Inflammatory macrophage treated with lipopolysaccharide for 1 hour (primary cell): ENCODE measurements at regions not wholly inside any gene's neighbourhood (a gene's known extent, or its start where the extent isn't known, plus 50 kb on each side); places are given as distances from the start of the nearest gene placed in this dataset.
"Not testable (repeated sequence)": the region's sequence is repeated elsewhere in the genome, so short reads cannot be mapped to it uniquely, and the experiment has no call there.

Experiments used
- DNase-seq, 2 donors: peaks; one replicate each; pipeline ENCODE4 v3.0.0-alpha.2; 2020 to 2022

- DNase-seq, result no peak
Measured at GRCh38 chr4:181830404-181831035, 412.7 kb upstream of the TENM3 start.

GRCh38 chr4:181834071-181834470 lies 409.1 kb upstream of the TENM3 start:
- DNase-seq, result no peak

- no peak for DNase-seq
Measured at GRCh38 chr4:181835348-181835747, 407.9 kb upstream of the TENM3 start.

GRCh38 chr4:181838253-181838652 lies 404.9 kb upstream of the TENM3 start:
- DNase-seq, result no peak

- not testable (repeated sequence) for DNase-seq
Measured at GRCh38 chr4:181843797-181844196, 399.4 kb upstream of the TENM3 start.

GRCh38 chr4:181845617-181846016 lies 397.6 kb upstream of the TENM3 start:
- DNase-seq, result no peak

GRCh38 chr4:181846934-181847333 lies 396.3 kb upstream of the TENM3 start:
- no peak for DNase-seq

GRCh38 chr4:181848357-181848756 lies 394.8 kb upstream of the TENM3 start:
- no peak for DNase-seq

GRCh38 chr4:181849472-181849871 lies 393.7 kb upstream of the TENM3 start:
- DNase-seq, result no peak

GRCh38 chr4:181853881-181854511 lies 389.2 kb upstream of the TENM3 start:
- DNase-seq, result no peak

- no peak for DNase-seq
Measured at GRCh38 chr4:181855307-181855706, 387.9 kb upstream of the TENM3 start.

GRCh38 chr4:181857471-181857870 lies 385.7 kb upstream of the TENM3 start:
- DNase-seq, result not testable (repeated sequence)

GRCh38 chr4:181858741-181859140 lies 384.5 kb upstream of the TENM3 start:
- no peak for DNase-seq

GRCh38 chr4:181859439-181859838 lies 383.8 kb upstream of the TENM3 start:
- no peak for DNase-seq

- DNase-seq, result no peak
Measured at GRCh38 chr4:181860157-181860556, 383.0 kb upstream of the TENM3 start.

GRCh38 chr4:181860668-181861067 lies 382.5 kb upstream of the TENM3 start:
- no peak for DNase-seq

GRCh38 chr4:181863856-181864255 lies 379.3 kb upstream of the TENM3 start:
- no peak for DNase-seq

GRCh38 chr4:181870326-181870725 lies 372.9 kb upstream of the TENM3 start:
- DNase-seq, result no peak

GRCh38 chr4:181874602-181875001 lies 368.6 kb upstream of the TENM3 start:
- DNase-seq, result no peak

- no peak for DNase-seq
Measured at GRCh38 chr4:181877329-181877848, 365.8 kb upstream of the TENM3 start.

GRCh38 chr4:181890031-181890430 lies 353.2 kb upstream of the TENM3 start:
- no peak for DNase-seq

GRCh38 chr4:181890911-181891310 lies 352.3 kb upstream of the TENM3 start:
- DNase-seq, result no peak

- no peak for DNase-seq
Measured at GRCh38 chr4:181896614-181897013, 346.6 kb upstream of the TENM3 start.

GRCh38 chr4:181897935-181898334 lies 345.3 kb upstream of the TENM3 start:
- no peak for DNase-seq

GRCh38 chr4:181902404-181902803 lies 340.8 kb upstream of the TENM3 start:
- DNase-seq, result not testable (repeated sequence)
